Neural progenitor cell (in vitro differentiated cells): ENCODE measurements at regions not wholly inside any gene's neighbourhood (a gene's known extent, or its start where the extent isn't known, plus 50 kb on each side); places are given as distances from the start of the nearest gene placed in this dataset.

ENCODE experiments used
- DNase-seq: peaks from one replicate; pipeline ENCODE4 v3.0.0-alpha.2; 2016; ENCODE audit warnings: low spot score
- H2AFZ ChIP-seq: fragments of 200-600 bp; sonication (generic); replicated peaks from 2 replicates; pipeline ENCODE4 v1.6.1; 2016; ENCODE audit warnings: antibody characterized with exemption
- H3F3A ChIP-seq: fragments of 200-600 bp; sonication (generic); 2 replicates; pipeline ENCODE4 v1.6.1; 2016; ENCODE audit warnings: antibody characterized with exemption, low read depth
- H3K27ac ChIP-seq: fragments of 200-600 bp; sonication (generic); 2 replicates; pipeline ENCODE4 v1.5.1; 2016; ENCODE audit warnings: mild to moderate bottlenecking
- H3K27me3 ChIP-seq: fragments of 200-600 bp; sonication (generic); 2 replicates; pipeline ENCODE4 v1.6.1; 2016; ENCODE audit warnings: mild to moderate bottlenecking, moderate library complexity
- H3K36me3 ChIP-seq: fragments of 200-600 bp; sonication (generic); 2 replicates; pipeline ENCODE4 v1.5.1; 2016
- H3K4me1 ChIP-seq: fragments of 200-600 bp; sonication (generic); 2 replicates; pipeline ENCODE4 v1.6.1; 2016; ENCODE audit warnings: mixed run types
- H3K4me2 ChIP-seq: fragments of 200-600 bp; sonication (generic); 2 replicates; pipeline ENCODE4 v1.6.1; 2016
- H3K4me3 ChIP-seq: fragments of 200-600 bp; sonication (generic); 2 replicates; pipeline ENCODE4 v1.5.1; 2016
- H3K79me2 ChIP-seq: fragments of 200-600 bp; sonication (generic); 2 replicates; pipeline ENCODE4 v1.6.1; 2016; ENCODE audit warnings: low read depth
- H3K9ac ChIP-seq: fragments of 200-600 bp; sonication (generic); 2 replicates; pipeline ENCODE4 v1.6.1; 2016
- H3K9me3 ChIP-seq: fragments of 200-600 bp; sonication (generic); 2 replicates; pipeline ENCODE4 v1.5.1; 2016; ENCODE audit warnings: low read depth
- H4K20me1 ChIP-seq: fragments of 200-600 bp; sonication (generic); 2 replicates; pipeline ENCODE4 v1.6.1; 2016; ENCODE audit warnings: low read depth
- H3K27ac Mint-ChIP-seq: 3 replicates; pipeline ENCODE4 v1.8.0; 2021; ENCODE audit warnings: mixed read lengths
- H3K27me3 Mint-ChIP-seq: 2 replicates; pipeline ENCODE4 v1.8.0; 2022; ENCODE audit warnings: low read depth, mild to moderate bottlenecking, inconsistent platforms, moderate library complexity, mixed read lengths; ENCODE audit not compliant: insufficient read depth
- H3K36me3 Mint-ChIP-seq: 3 replicates; pipeline ENCODE4 v1.8.0; 2021; ENCODE audit warnings: mixed read lengths
- H3K4me1 Mint-ChIP-seq: 3 replicates; pipeline ENCODE4 v1.8.0; 2021; ENCODE audit warnings: mixed read lengths
- H3K4me3 Mint-ChIP-seq: 3 replicates; pipeline ENCODE4 v1.8.0; 2021; ENCODE audit warnings: mild to moderate bottlenecking, moderate library complexity, mixed read lengths
- H3K9me3 Mint-ChIP-seq: 3 replicates; pipeline ENCODE4 v1.8.0; 2020; ENCODE audit warnings: mixed read lengths
- CTCF ChIP-seq: fragments of 200-600 bp; sonication (generic); IDR thresholded peaks from 2 replicates; pipeline ENCODE4 v1.5.1; 2017; ENCODE audit warnings: antibody characterized with exemption, mild to moderate bottlenecking
- EZH2 ChIP-seq: fragments of 200-600 bp; sonication (generic); IDR thresholded peaks from 2 replicates; pipeline ENCODE4 v1.6.1; 2017; ENCODE audit warnings: antibody characterized with exemption, mild to moderate bottlenecking, moderate library complexity
- EZH2phosphoT487 ChIP-seq: fragments of 200-600 bp; sonication (generic); IDR thresholded peaks from 2 replicates; pipeline ENCODE4 v1.6.1; 2017; ENCODE audit warnings: antibody characterized with exemption

DNA sequence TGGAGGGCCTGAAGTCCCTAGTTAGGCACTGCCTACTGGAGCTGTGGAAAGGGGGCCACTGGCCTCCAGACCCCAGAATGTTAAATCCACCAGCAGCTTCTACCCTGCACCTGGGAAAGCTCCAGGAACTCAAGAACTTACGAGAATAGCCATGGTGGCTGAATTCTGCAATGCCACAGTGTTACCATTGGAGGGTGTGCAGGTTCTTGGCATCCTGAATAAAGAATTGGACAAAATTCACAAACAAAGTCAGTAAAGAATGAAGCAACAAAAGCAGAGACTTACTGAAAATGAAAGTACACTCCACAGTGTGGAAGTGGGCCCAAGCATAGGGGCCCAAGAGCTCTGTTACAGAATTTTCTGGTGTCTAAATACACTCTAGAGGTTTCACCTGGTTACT is 107.0 kb downstream of the PRDM9 start:
- H3K9me3 Mint-ChIP-seq = peaks cover 14% of the 10 kb centered on the region
- Histone ChIP-seq H3K4me3 (no peak overlapping the region), H3K36me3 (no peaks in the 10 kb centered on the region), H4K20me1 (no peaks in the 10 kb centered on the region), H3K27ac (no peak overlapping the region), H3K27me3 (no peaks in the 10 kb centered on the region), H3K9ac (no peak overlapping the region), H3K4me2 (no peak overlapping the region), H2AFZ (no peak overlapping the region), H3F3A (no peaks in the 10 kb centered on the region), H3K4me1 (no peaks in the 10 kb centered on the region), H3K79me2 (no peaks in the 10 kb centered on the region), H3K9me3 (no peaks in the 10 kb centered on the region)
- H3K27me3 Mint-ChIP-seq = peaks cover 2% of the 10 kb centered on the region
- DNase-seq = no peak
- H3K4me1 Mint-ChIP-seq = no peaks in the 10 kb centered on the region
- no peak overlapping the region for H3K27ac Mint-ChIP-seq
- no peak for TF ChIP-seq CTCF
- TF ChIP-seq EZH2 = no peak
- H3K36me3 Mint-ChIP-seq = no peaks in the 10 kb centered on the region
- no peak overlapping the region for H3K4me3 Mint-ChIP-seq

DNA sequence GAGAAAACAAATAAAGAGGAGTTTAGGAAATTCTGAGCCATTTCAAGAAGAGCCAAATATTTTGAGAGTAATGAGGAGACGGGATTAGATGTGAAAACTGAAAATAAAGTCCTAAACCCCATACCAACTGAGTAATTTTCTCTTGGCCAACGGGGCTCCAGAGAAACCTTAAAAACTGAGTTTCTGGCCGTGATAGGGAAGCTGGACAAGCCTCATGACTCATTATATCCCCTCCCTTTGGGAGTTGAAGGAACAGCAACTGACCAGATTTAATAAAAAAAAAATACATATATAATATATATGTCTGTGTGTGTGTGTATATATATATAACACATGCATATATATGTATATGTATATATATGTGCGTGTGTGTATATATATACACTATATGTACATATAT is 119.6 kb downstream of the PRDM9 start:
- H3K9me3 ChIP-seq = no peaks in the 10 kb centered on the region
- no peak overlapping the region for H3K27ac ChIP-seq
- H3K4me2 ChIP-seq = no peak overlapping the region
- H3K79me2 ChIP-seq = no peaks in the 10 kb centered on the region
- Mint-ChIP-seq H3K9me3 (no peaks in the 10 kb centered on the region), H3K27me3 (no peaks in the 10 kb centered on the region), H3K27ac (no peak overlapping the region), H3K4me3 (no peak overlapping the region), H3K4me1 (no peaks in the 10 kb centered on the region), H3K36me3 (no peaks in the 10 kb centered on the region)
- DNase-seq = no peak
- no peak overlapping the region for H2AFZ ChIP-seq
- H3F3A ChIP-seq = no peaks in the 10 kb centered on the region
- no peaks in the 10 kb centered on the region for H3K27me3 ChIP-seq
- no peaks in the 10 kb centered on the region for H3K36me3 ChIP-seq
- H3K4me1 ChIP-seq = no peaks in the 10 kb centered on the region
- H3K9ac ChIP-seq = no peak overlapping the region
- H4K20me1 ChIP-seq = no peaks in the 10 kb centered on the region
- no peak overlapping the region for H3K4me3 ChIP-seq
- TF ChIP-seq EZH2 = no peak
- TF ChIP-seq EZH2phosphoT487 = no peak
- no peak for TF ChIP-seq CTCF

GRCh38 chr5:23627976-23628375 is 120.6 kb downstream of the PRDM9 start:
- Histone ChIP-seq H3K79me2 (no peaks in the 10 kb centered on the region), H3K27me3 (no peaks in the 10 kb centered on the region), H3K4me3 (no peak overlapping the region), H3K9me3 (no peaks in the 10 kb centered on the region), H2AFZ (no peak overlapping the region), H4K20me1 (no peaks in the 10 kb centered on the region), H3K4me2 (no peak overlapping the region), H3K9ac (no peak overlapping the region), H3K36me3 (no peaks in the 10 kb centered on the region), H3F3A (no peaks in the 10 kb centered on the region), H3K27ac (no peak overlapping the region), H3K4me1 (no peaks in the 10 kb centered on the region)
- Mint-ChIP-seq H3K4me1 (no peaks in the 10 kb centered on the region), H3K36me3 (no peaks in the 10 kb centered on the region), H3K9me3 (no peaks in the 10 kb centered on the region), H3K4me3 (no peak overlapping the region), H3K27me3 (no peaks in the 10 kb centered on the region), H3K27ac (no peak overlapping the region)
- TF ChIP-seq EZH2phosphoT487 = no peak
- no peak for TF ChIP-seq CTCF
- no peak for TF ChIP-seq EZH2
- no peak for DNase-seq

DNA sequence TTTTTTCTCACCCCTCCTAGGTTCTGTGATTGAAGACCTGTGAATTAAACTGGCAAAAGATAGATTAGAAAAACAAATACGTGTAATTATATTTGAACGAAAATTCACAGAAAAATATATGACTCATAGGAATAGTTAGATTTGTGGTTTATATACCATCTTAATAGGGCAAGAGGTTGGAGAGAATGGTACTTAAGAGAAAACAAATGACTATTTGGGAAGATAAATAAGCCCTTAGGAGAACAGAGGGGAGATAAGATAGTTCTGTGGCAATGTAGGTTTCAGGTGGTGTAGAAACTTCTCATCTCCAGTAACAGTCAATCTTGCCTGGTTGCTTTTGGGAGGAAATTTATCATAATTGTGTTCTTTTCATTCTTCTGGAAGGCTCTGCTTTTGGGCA is 122.0 kb downstream of the PRDM9 start:
- Histone ChIP-seq H3K27ac (no peak overlapping the region), H2AFZ (no peak overlapping the region), H3K4me1 (no peaks in the 10 kb centered on the region), H3K79me2 (no peaks in the 10 kb centered on the region), H3K27me3 (no peaks in the 10 kb centered on the region), H4K20me1 (no peaks in the 10 kb centered on the region), H3K9ac (no peak overlapping the region), H3K4me2 (no peak overlapping the region), H3K9me3 (no peaks in the 10 kb centered on the region), H3K36me3 (no peaks in the 10 kb centered on the region), H3K4me3 (no peak overlapping the region), H3F3A (no peaks in the 10 kb centered on the region)
- DNase-seq = no peak
- H3K4me3 Mint-ChIP-seq = no peak overlapping the region
- H3K9me3 Mint-ChIP-seq = no peaks in the 10 kb centered on the region
- H3K27ac Mint-ChIP-seq = no peak overlapping the region
- no peaks in the 10 kb centered on the region for H3K27me3 Mint-ChIP-seq
- no peaks in the 10 kb centered on the region for H3K4me1 Mint-ChIP-seq
- TF ChIP-seq CTCF = no peak
- no peak for TF ChIP-seq EZH2
- TF ChIP-seq EZH2phosphoT487 = no peak
- no peaks in the 10 kb centered on the region for H3K36me3 Mint-ChIP-seq
